ENCODE measurements at regions not wholly inside any gene's neighbourhood (a gene's known extent, or its start where the extent isn't known, plus 50 kb on each side); places are given as distances from the start of the nearest gene placed in this dataset.

DNA sequence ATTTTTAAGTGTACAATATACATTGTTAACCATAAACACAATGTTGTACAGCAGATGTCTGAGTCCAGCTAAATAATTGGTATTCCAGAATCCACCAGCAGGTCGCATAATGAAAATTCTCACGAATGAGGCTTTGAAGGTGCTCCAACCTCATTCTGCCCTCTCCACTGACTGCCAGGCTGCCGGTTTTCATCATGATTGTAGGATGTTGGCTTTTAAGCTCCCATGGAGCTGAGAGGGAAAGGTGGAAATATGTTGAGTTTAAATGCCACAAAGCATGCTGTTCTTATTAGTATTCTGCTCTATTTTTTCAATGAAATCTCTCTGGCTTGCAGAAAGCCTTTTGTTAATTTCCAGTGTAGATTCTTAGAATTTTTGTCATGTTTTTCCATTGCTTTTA lies 337.2 kb upstream of the DDI1 start:
- TF ChIP-seq CTCF (IDR thresholded peaks at IDR 0.05; ENCODE audit: poor library complexity) (no peak), EZH2 (IDR thresholded peaks at IDR 0.05; ENCODE audit: borderline replicate concordance) (no peak), EZH2phosphoT487 (IDR thresholded peaks at IDR 0.05; ENCODE audit: low read depth, severe bottlenecking, unreplicated experiment) (no peak)
